ENCODE measurements at regions not wholly inside any gene's neighbourhood (a gene's known extent, or its start where the extent isn't known, plus 50 kb on each side); places are given as distances from the start of the nearest gene placed in this dataset.

GRCh38 chr15:62783303-62783957 lies 259.1 kb upstream of the TPM1 start:
- Histone ChIP-seq H3K9me3 (ENCODE audit: control insufficient read depth in 4 of 4, low read length in 3 of 4) (no peaks in the 10 kb centered on the region), H3K4me1 (ENCODE audit: control insufficient read depth in 4 of 4, insufficient read depth in 4 of 4, low read length in 3 of 4) (peaks cover 4 to 5% (median 4%) of the 10 kb centered on the region in 4 donors), H3K36me3 (ENCODE audit: control insufficient read depth in 4 of 4, insufficient read depth in 3 of 4, low read depth in 1 of 4, low read length in 3 of 4) (no peaks in the 10 kb centered on the region), H3K4me3 (ENCODE audit: low read depth in 1 of 3, low read length in 3 of 3) (no peak overlapping the region), H3K9ac (ENCODE audit: low read depth in 1 of 2, low read length in 2 of 2) (no peak overlapping the region), H3K27ac (ENCODE audit: low read depth in 1 of 2, low read length in 2 of 2) (no peak overlapping the region), H3K27me3 (ENCODE audit: control insufficient read depth in 4 of 4, insufficient read depth in 4 of 4, low read length in 3 of 4) (no peaks in the 10 kb centered on the region)
- no peak for DNase-seq (ENCODE audit: low spot score)
- 96% methylated on average over 14 of the region's 14 CpGs for WGBS
- no peak for TF ChIP-seq TAF1 (conservative IDR thresholded peaks at IDR 0.05)
- no peak for TF ChIP-seq YY1 (IDR thresholded peaks at IDR 0.05)
- TF ChIP-seq REST (IDR thresholded peaks at IDR 0.05) = no peak
- TF ChIP-seq ZBTB33 (IDR thresholded peaks at IDR 0.05) = no peak
- no peak for TF ChIP-seq RAD21 (IDR thresholded peaks at IDR 0.05)
- TF ChIP-seq JUND (IDR thresholded peaks at IDR 0.05) = no peak
- no peak for TF ChIP-seq ATF3 (IDR thresholded peaks at IDR 0.05)
- no peak for TF ChIP-seq HNF4G (IDR thresholded peaks at IDR 0.05)
- TF ChIP-seq FOXA2 (IDR thresholded peaks at IDR 0.05) = no peak
- no peak for TF ChIP-seq MAX (IDR thresholded peaks at IDR 0.05)
- TF ChIP-seq, protein P1, sequence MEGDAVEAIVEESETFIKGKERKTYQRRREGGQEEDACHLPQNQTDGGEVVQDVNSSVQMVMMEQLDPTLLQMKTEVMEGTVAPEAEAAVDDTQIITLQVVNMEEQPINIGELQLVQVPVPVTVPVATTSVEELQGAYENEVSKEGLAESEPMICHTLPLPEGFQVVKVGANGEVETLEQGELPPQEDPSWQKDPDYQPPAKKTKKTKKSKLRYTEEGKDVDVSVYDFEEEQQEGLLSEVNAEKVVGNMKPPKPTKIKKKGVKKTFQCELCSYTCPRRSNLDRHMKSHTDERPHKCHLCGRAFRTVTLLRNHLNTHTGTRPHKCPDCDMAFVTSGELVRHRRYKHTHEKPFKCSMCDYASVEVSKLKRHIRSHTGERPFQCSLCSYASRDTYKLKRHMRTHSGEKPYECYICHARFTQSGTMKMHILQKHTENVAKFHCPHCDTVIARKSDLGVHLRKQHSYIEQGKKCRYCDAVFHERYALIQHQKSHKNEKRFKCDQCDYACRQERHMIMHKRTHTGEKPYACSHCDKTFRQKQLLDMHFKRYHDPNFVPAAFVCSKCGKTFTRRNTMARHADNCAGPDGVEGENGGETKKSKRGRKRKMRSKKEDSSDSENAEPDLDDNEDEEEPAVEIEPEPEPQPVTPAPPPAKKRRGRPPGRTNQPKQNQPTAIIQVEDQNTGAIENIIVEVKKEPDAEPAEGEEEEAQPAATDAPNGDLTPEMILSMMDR (IDR thresholded peaks at IDR 0.05; ENCODE audit: low read depth, low read length, missing input control) = no peak
- no peak for TF ChIP-seq FOXA1 (IDR thresholded peaks at IDR 0.05)
- TF ChIP-seq GABPA (IDR thresholded peaks at IDR 0.05 in 1 of 2, conservative IDR thresholded peaks at IDR 0.05 in 1 of 2) = no peak
- no peak for TF ChIP-seq HNF4A (conservative IDR thresholded peaks at IDR 0.05)

All from liver (tissue), 8 donors.